GM21737 (cell line): ENCODE measurements at regions not wholly inside any gene's neighbourhood (a gene's known extent, or its start where the extent isn't known, plus 50 kb on each side); places are given as distances from the start of the nearest gene placed in this dataset.

ENCODE experiments used
- ATAC-seq: cut with Tn5 transposase; IDR thresholded peaks from one replicate; pipeline ENCODE4 v1.9.1; 2021; ENCODE audit warnings: mild to moderate bottlenecking, moderate library complexity; ENCODE audit not compliant: unreplicated experiment

- no peak for ATAC-seq
Measured at GRCh38 chr11:131295986-131296385, 74.4 kb upstream of the NTM start.

GRCh38 chr11:131297441-131297840 is 73.0 kb upstream of the NTM start:
- no peak for ATAC-seq

- ATAC-seq = no peak
Measured at GRCh38 chr11:131299598-131300438, 70.6 kb upstream of the NTM start.

GRCh38 chr11:131300439-131300717 is 70.0 kb upstream of the NTM start:
- no peak for ATAC-seq

GRCh38 chr11:131301306-131301705 is 69.1 kb upstream of the NTM start:
- no peak for ATAC-seq

GRCh38 chr11:131302836-131303235 is 67.6 kb upstream of the NTM start:
- no peak for ATAC-seq

- no peak for ATAC-seq
Measured at GRCh38 chr11:131303611-131304119, 66.8 kb upstream of the NTM start.

- no peak for ATAC-seq
Measured at GRCh38 chr11:131305005-131305404, 65.4 kb upstream of the NTM start.

- no peak for ATAC-seq
Measured at GRCh38 chr11:131307506-131307905, 62.9 kb upstream of the NTM start.

- ATAC-seq = no peak
Measured at GRCh38 chr11:131309776-131310175, 60.6 kb upstream of the NTM start.

GRCh38 chr11:131311776-131312514 is 58.5 kb upstream of the NTM start:
- no peak for ATAC-seq
